ENCODE measurements at regions not wholly inside any gene's neighbourhood (a gene's known extent, or its start where the extent isn't known, plus 50 kb on each side); places are given as distances from the start of the nearest gene placed in this dataset.

DNA sequence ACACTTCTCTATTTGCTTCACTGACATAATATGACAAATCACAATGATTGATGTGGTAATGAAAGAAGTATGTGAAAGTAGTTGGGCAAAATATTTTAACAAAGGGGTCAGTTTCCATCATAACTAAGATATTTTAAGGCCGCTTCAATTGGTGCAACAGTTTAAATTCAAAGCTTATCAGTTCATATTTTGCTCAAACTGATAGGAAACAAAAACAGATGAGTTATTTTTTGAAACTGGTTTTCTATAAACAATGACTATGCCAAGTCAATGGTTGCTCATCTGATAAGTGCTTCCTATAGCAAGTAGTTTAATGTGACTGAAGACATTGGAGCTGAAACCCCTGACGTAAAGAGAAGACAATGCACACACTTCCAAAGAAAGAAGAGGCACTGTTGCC is 1290.7 kb downstream of the SUCLG1 start:
- TF ChIP-seq, protein P1, sequence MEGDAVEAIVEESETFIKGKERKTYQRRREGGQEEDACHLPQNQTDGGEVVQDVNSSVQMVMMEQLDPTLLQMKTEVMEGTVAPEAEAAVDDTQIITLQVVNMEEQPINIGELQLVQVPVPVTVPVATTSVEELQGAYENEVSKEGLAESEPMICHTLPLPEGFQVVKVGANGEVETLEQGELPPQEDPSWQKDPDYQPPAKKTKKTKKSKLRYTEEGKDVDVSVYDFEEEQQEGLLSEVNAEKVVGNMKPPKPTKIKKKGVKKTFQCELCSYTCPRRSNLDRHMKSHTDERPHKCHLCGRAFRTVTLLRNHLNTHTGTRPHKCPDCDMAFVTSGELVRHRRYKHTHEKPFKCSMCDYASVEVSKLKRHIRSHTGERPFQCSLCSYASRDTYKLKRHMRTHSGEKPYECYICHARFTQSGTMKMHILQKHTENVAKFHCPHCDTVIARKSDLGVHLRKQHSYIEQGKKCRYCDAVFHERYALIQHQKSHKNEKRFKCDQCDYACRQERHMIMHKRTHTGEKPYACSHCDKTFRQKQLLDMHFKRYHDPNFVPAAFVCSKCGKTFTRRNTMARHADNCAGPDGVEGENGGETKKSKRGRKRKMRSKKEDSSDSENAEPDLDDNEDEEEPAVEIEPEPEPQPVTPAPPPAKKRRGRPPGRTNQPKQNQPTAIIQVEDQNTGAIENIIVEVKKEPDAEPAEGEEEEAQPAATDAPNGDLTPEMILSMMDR (IDR thresholded peaks at IDR 0.05; ENCODE audit: insufficient read depth, low read length, poor library complexity, severe bottlenecking), result no peak
- no peak for TF ChIP-seq EZH2phosphoT487 (conservative IDR thresholded peaks at IDR 0.05; ENCODE audit: low read length)

Measured in SU-DHL-6 (cell line).